ENCODE measurements at regions not wholly inside any gene's neighbourhood (a gene's known extent, or its start where the extent isn't known, plus 50 kb on each side); places are given as distances from the start of the nearest gene placed in this dataset.

DNA sequence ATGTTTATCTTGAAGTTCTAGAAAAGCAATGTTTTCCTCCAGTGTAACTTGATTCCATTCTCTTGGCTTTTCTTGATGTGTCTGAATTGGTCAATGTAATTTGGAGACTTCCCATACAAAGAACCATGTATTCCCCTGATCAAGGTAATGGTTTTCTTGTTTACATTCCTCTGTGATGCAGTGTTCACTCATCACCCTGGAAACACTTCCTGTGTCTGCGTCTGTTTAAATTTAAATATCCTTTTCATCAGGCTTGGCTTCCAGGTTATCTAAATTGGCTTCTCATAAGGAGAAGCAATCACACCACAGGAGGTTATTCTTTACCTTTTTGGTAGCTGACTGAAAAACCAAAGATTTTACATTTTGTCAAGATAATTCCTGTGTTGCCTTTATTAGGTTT is 237.3 kb upstream of the WSCD1 start:
- Histone ChIP-seq H3K4me1 (no peaks in the 10 kb centered on the region), H3K4me3 (no peak overlapping the region), H3K27ac (no peak overlapping the region), H3K9me3 (no peaks in the 10 kb centered on the region), H3K27me3 (no peaks in the 10 kb centered on the region), H3K36me3 (no peaks in the 10 kb centered on the region)
- TF ChIP-seq, protein P1, sequence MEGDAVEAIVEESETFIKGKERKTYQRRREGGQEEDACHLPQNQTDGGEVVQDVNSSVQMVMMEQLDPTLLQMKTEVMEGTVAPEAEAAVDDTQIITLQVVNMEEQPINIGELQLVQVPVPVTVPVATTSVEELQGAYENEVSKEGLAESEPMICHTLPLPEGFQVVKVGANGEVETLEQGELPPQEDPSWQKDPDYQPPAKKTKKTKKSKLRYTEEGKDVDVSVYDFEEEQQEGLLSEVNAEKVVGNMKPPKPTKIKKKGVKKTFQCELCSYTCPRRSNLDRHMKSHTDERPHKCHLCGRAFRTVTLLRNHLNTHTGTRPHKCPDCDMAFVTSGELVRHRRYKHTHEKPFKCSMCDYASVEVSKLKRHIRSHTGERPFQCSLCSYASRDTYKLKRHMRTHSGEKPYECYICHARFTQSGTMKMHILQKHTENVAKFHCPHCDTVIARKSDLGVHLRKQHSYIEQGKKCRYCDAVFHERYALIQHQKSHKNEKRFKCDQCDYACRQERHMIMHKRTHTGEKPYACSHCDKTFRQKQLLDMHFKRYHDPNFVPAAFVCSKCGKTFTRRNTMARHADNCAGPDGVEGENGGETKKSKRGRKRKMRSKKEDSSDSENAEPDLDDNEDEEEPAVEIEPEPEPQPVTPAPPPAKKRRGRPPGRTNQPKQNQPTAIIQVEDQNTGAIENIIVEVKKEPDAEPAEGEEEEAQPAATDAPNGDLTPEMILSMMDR (IDR thresholded peaks at IDR 0.05): no peak
- TF ChIP-seq POLR2A (IDR thresholded peaks at IDR 0.05) (no peak), POLR2AphosphoS5 (IDR thresholded peaks at IDR 0.05; ENCODE audit: insufficient read depth in 1 of 2, low read depth in 1 of 2) (no peak)
- no peak for DNase-seq (ENCODE audit: extremely low spot score in 2 of 2)
- intact Hi-C loops (cut with DNase I): no loop called here

DNA sequence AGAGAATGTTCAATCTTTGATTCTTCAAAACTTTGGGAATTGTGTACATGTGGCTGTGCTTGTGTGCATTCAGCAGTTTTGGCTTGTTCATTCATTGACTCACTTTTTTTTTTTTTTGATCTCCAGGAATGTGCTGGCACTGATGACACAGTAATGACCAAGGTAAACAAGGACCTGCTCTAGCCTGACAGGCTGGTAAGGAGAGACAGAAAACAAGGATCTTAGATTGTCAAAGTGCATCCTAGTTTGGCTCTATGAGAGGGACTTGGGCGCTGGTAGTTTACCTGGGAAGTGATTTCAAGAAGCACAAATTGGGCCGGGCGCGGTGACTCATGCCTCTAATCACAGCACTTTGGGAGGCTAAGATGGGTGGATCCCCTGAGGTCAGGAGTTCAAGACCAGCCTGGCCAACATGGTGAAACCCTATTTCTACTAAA is 233.1 kb upstream of the WSCD1 start:
- no peak overlapping the region for H3K27ac ChIP-seq
- peak in 1 of 2 donors; percentile 37 for DNase-seq (ENCODE audit: extremely low spot score in 2 of 2)
- intact Hi-C loops (cut with DNase I): no loop called here
- H3K4me3 ChIP-seq: no peak overlapping the region
- TF ChIP-seq POLR2AphosphoS5 (IDR thresholded peaks at IDR 0.05; ENCODE audit: insufficient read depth in 1 of 2, low read depth in 1 of 2) (no peak), POLR2A (IDR thresholded peaks at IDR 0.05) (no peak)
- TF ChIP-seq, protein P1 (IDR thresholded peaks at IDR 0.05): no peak
- H3K27me3 ChIP-seq: no peaks in the 10 kb centered on the region
- no peaks in the 10 kb centered on the region for H3K4me1 ChIP-seq
- H3K9me3 ChIP-seq: no peaks in the 10 kb centered on the region
- H3K36me3 ChIP-seq: no peaks in the 10 kb centered on the region

DNA sequence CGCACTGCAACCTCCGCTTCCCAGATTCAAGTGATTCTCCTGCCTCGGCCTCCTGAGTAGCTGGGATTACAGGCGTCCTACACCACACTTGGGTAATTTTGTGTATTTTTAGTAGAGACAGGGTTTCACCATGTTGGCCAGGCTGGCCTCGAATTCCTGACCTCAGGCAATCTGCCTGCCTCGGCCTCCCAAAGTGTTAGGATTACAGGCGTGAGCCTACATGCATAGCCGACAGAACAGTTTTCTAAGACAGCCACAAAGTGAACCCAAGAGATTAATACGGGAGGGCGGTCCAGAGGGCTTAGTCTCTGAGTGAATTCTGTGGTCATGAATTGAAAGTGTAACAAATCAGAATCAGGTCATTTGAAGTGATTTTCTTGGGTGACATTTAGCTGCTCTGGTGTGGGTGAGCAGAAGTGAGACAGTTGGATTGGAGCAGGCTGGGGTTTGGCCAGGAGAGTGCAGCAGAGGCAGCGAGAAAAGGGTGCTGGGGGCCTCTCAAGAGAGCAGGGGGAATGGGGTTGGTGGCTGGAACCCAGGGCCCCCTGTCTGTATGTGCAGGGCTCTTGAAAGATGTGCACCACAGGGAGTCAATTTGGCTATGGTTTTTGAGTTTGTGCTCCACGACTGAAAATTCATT is 231.4 kb upstream of the WSCD1 start:
- DNase-seq (ENCODE audit: extremely low spot score in 2 of 2): peak in 1 of 2 donors; percentile 18
- no peaks in the 10 kb centered on the region for H3K36me3 ChIP-seq
- no peak overlapping the region for H3K4me3 ChIP-seq
- TF ChIP-seq POLR2AphosphoS5 (IDR thresholded peaks at IDR 0.05; ENCODE audit: insufficient read depth in 1 of 2, low read depth in 1 of 2) (no peak), POLR2A (IDR thresholded peaks at IDR 0.05) (no peak)
- TF ChIP-seq, protein P1 (IDR thresholded peaks at IDR 0.05): no peak
- H3K4me1 ChIP-seq: no peaks in the 10 kb centered on the region
- no peaks in the 10 kb centered on the region for H3K9me3 ChIP-seq
- H3K27me3 ChIP-seq: no peaks in the 10 kb centered on the region
- intact Hi-C loops (cut with DNase I): no loop called here
- no peak overlapping the region for H3K27ac ChIP-seq

DNA sequence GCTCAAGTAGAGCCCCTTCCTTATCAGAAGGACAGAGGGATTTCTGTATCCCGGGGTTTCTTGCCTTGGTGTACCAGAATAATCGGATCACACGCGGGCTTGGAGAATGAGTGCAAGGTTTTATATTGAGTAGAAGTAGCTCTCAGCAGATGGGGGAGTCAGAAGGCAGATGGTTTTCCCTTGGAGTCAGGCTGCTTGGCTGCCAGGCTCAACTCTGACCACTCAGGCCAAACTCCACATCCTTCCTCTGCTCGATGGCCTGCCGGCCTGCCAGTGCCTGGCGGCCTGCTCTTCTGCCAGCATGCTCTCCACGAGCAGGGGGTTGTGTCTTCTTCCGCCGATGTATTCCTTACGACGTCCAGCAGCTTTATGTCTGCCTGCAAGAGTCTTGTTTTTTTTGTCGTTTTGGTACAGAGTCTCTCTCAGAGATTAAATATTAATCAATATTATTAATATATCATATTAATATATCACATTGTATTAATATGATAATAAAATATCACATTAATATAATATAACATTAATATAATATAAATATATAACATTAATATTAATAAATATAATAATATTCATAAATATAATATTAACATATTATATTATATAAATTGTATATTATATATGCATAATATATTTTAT is 229.2 kb upstream of the WSCD1 start:
- intact Hi-C loops (cut with DNase I): no loop called here
- Histone ChIP-seq H3K27me3 (no peaks in the 10 kb centered on the region), H3K4me1 (no peaks in the 10 kb centered on the region), H3K36me3 (no peaks in the 10 kb centered on the region), H3K9me3 (no peaks in the 10 kb centered on the region), H3K4me3 (no peak overlapping the region), H3K27ac (no peak overlapping the region)
- DNase-seq (ENCODE audit: extremely low spot score in 2 of 2): peak in 1 of 2 donors; percentile 29
- TF ChIP-seq POLR2AphosphoS5 (IDR thresholded peaks at IDR 0.05; ENCODE audit: insufficient read depth in 1 of 2, low read depth in 1 of 2): no peak
- no peak for TF ChIP-seq POLR2A (IDR thresholded peaks at IDR 0.05)
- TF ChIP-seq, protein P1 (IDR thresholded peaks at IDR 0.05): no peak

DNA sequence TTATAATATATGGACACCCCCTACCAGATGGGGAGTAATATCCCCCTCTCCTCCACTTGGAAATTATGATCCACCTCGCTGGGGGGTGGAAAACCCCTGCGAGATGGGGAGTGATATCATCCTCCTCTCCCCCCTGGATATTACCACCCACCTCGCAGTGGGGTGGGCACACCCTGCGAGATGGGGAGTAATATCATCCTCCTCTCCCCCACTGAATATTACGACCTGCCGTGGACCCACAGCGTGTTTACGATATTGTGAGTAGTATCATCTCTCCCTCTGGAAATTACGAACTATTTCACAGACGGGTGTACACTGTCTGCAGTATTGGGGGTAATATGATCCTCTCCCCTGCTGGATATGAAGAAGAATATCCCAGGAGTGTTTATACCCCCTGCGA is 228.3 kb upstream of the WSCD1 start:
- no peak for TF ChIP-seq POLR2AphosphoS5 (IDR thresholded peaks at IDR 0.05; ENCODE audit: insufficient read depth in 1 of 2, low read depth in 1 of 2)
- TF ChIP-seq, protein P1 (IDR thresholded peaks at IDR 0.05): no peak
- no peak for TF ChIP-seq POLR2A (IDR thresholded peaks at IDR 0.05)
- H3K9me3 ChIP-seq: no peaks in the 10 kb centered on the region
- peak in 1 of 2 donors; percentile 16 for DNase-seq (ENCODE audit: extremely low spot score in 2 of 2)

More for the DNA sequence above, 228.3 kb upstream of the WSCD1 start:
- no peaks in the 10 kb centered on the region for H3K4me1 ChIP-seq
- no peak overlapping the region for H3K27ac ChIP-seq
- intact Hi-C loops (cut with DNase I): no loop called here
- no peaks in the 10 kb centered on the region for H3K36me3 ChIP-seq
- H3K4me3 ChIP-seq: no peak overlapping the region
- H3K27me3 ChIP-seq: no peaks in the 10 kb centered on the region
